ENCODE measurements at regions not wholly inside any gene's neighbourhood (a gene's known extent, or its start where the extent isn't known, plus 50 kb on each side); places are given as distances from the start of the nearest gene placed in this dataset.

GRCh38 chr6:134821397-134821796 lies 128.5 kb downstream of the ALDH8A1 start:
- Histone ChIP-seq H3K79me2 (ENCODE audit: low read depth) (no peaks in the 10 kb centered on the region), H3F3A (ENCODE audit: insufficient read depth, low read depth) (no peaks in the 10 kb centered on the region), H3K4me1 (replicated peaks; ENCODE audit: insufficient read depth) (peaks cover 6% of the 10 kb centered on the region), H3K4me3 (no peak overlapping the region), H3K27me3 (ENCODE audit: insufficient read depth, low read depth) (no peaks in the 10 kb centered on the region), H3K36me3 (ENCODE audit: low read depth) (no peaks in the 10 kb centered on the region), H3K9me3 (ENCODE audit: insufficient read depth, low read depth) (no peaks in the 10 kb centered on the region), H2AFZ (no peak overlapping the region), H3K4me2 (no peak overlapping the region), H4K20me1 (ENCODE audit: insufficient read depth) (no peaks in the 10 kb centered on the region), H3K9me2 (ENCODE audit: insufficient read depth) (no peaks in the 10 kb centered on the region), H3K27ac (no peak overlapping the region)
- BruUV-seq (replicated peaks) = no TSS peak
- ChIA-PET POLR2A (ENCODE audit: unreplicated experiment) (no interaction called here), CTCF (no interaction called here)
- TF ChIP-seq EZH2 (IDR thresholded peaks at IDR 0.05; ENCODE audit: low read depth) (no peak), CTCF (conservative IDR thresholded peaks at IDR 0.05) (no peak)
- intact Hi-C loops (cut with micrococcal nuclease; ENCODE audit: unreplicated experiment) = loop anchor here (5.0 to 10.0 kb wide), 3 partner anchors 64 to 384 kb away; no protein-coding TSS in a partner anchor
- DNase-seq = no peak

- no peaks in the 10 kb centered on the region for H3K27me3 ChIP-seq (ENCODE audit: insufficient read depth, low read depth)
- ChIA-PET POLR2A (ENCODE audit: unreplicated experiment) (no interaction called here), CTCF (no interaction called here)
- peaks cover 9% of the 10 kb centered on the region for H3K4me1 ChIP-seq (replicated peaks; ENCODE audit: insufficient read depth)
- no peak overlapping the region for H3K4me2 ChIP-seq
- H3K79me2 ChIP-seq (ENCODE audit: low read depth) = no peaks in the 10 kb centered on the region
- H3K27ac ChIP-seq = no peak overlapping the region
- no TSS peak for BruUV-seq (replicated peaks)
- TF ChIP-seq EZH2 (IDR thresholded peaks at IDR 0.05; ENCODE audit: low read depth) (no peak), CTCF (conservative IDR thresholded peaks at IDR 0.05) (no peak)
- no peaks in the 10 kb centered on the region for H3K9me2 ChIP-seq (ENCODE audit: insufficient read depth)
- no peaks in the 10 kb centered on the region for H4K20me1 ChIP-seq (ENCODE audit: insufficient read depth)
- no peak overlapping the region for H3K4me3 ChIP-seq
- 0 out of 2 replicates have a peak, but pooled peaks cover under 1% of the 10 kb centered on the region for H3F3A ChIP-seq (ENCODE audit: insufficient read depth, low read depth)
- intact Hi-C loops (cut with micrococcal nuclease; ENCODE audit: unreplicated experiment) = loop anchor here (5.0 to 10.0 kb wide), 3 partner anchors 63 to 383 kb away; no protein-coding TSS in a partner anchor
- H2AFZ ChIP-seq = no peak overlapping the region
- DNase-seq = peak in 1 of 2 experiments; percentile 21
- no peaks in the 10 kb centered on the region for H3K9me3 ChIP-seq (ENCODE audit: insufficient read depth, low read depth)
- H3K36me3 ChIP-seq (ENCODE audit: low read depth) = no peaks in the 10 kb centered on the region
Measured at GRCh38 chr6:134819863-134820800, 129.8 kb downstream of the ALDH8A1 start.

- Histone ChIP-seq H3K4me1 (replicated peaks; ENCODE audit: insufficient read depth) (peaks cover 18% of the 10 kb centered on the region), H3F3A (ENCODE audit: insufficient read depth, low read depth) (peaks cover 10% of the 10 kb centered on the region), H4K20me1 (ENCODE audit: insufficient read depth) (no peaks in the 10 kb centered on the region), H3K36me3 (ENCODE audit: low read depth) (no peaks in the 10 kb centered on the region), H3K9me3 (ENCODE audit: insufficient read depth, low read depth) (no peaks in the 10 kb centered on the region), H3K9me2 (ENCODE audit: insufficient read depth) (no peaks in the 10 kb centered on the region), H3K79me2 (ENCODE audit: low read depth) (no peaks in the 10 kb centered on the region), H3K27ac (no peak overlapping the region), H3K4me2 (no peak overlapping the region), H3K27me3 (ENCODE audit: insufficient read depth, low read depth) (no peaks in the 10 kb centered on the region), H2AFZ (no peak overlapping the region), H3K4me3 (no peak overlapping the region)
- BruUV-seq (replicated peaks) = no TSS peak
- no peak for TF ChIP-seq EZH2 (IDR thresholded peaks at IDR 0.05; ENCODE audit: low read depth)
- TF ChIP-seq CTCF (conservative IDR thresholded peaks at IDR 0.05) = no peak
- DNase-seq = peak in 1 of 2 experiments; percentile 20
- intact Hi-C loops (cut with micrococcal nuclease; ENCODE audit: unreplicated experiment) = no loop called here
- ChIA-PET POLR2A (ENCODE audit: unreplicated experiment) (no interaction called here), CTCF (no interaction called here)
Measured at GRCh38 chr6:134819236-134819635, 130.7 kb downstream of the ALDH8A1 start.
